GM12878 (cell line): ENCODE measurements at regions not wholly inside any gene's neighbourhood (a gene's known extent, or its start where the extent isn't known, plus 50 kb on each side); places are given as distances from the start of the nearest gene placed in this dataset.

Experiments
- ATAC-seq: fragments of 200-7000 bp; cut with Tn5 transposase; 3 replicates; pipeline ENCODE4 v1.9.1; 2020; ENCODE audit warnings: mild to moderate bottlenecking, moderate library complexity
- BruUV-seq: library from RNA; stranded (reverse); fragments of 400-500 nt; replicated peaks from 2 replicates; lab custom pipeline; 2021; lab: Mats Ljungman, UMichigan
- CTCF ChIA-PET: fragments of 300-600 bp; sonication (Branson Sonifier 250); formaldehyde crosslinking; extraction: SDS; loops from one replicate; lab custom pipeline; 2021; ENCODE audit warnings: inconsistent platforms; lab: Yijun Ruan, JAX
- POLR2A ChIA-PET: fragments of 350-600 bp; formaldehyde crosslinking; extraction: SDS; loops from one replicate; lab custom pipeline; 2021; ENCODE audit warnings: inconsistent platforms; lab: Charles Lee
- RAD21 ChIA-PET: fragments of 300-600 bp; sonication (Branson Sonifier 250); formaldehyde crosslinking; loops from one replicate; lab custom pipeline; 2023; ENCODE audit warnings: antibody characterized with exemption; ENCODE audit not compliant: unreplicated experiment; lab: Charles Lee
- SMC1A ChIA-PET: fragments of 300-600 bp; sonication (Branson Sonifier 250); formaldehyde crosslinking; loops from one replicate; lab custom pipeline; 2023; ENCODE audit not compliant: unreplicated experiment, uncharacterized antibody; lab: Charles Lee
- DNase-seq: peaks from one replicate; pipeline ENCODE4 v3.0.0-alpha.2; 2011; ENCODE audit warnings: low read depth, low spot score
- FAIRE-seq: peaks from 3 replicates; lab custom pipeline; 2011; peaks lifted over from hg19 to GRCh38; lab: Jason Lieb, UNC
- H2AFZ ChIP-seq: 2 replicates; pipeline ENCODE4 v1.6.0; 2011; ENCODE audit warnings: low read depth, low read length, control low read depth; ENCODE audit not compliant: control insufficient read depth
- H3K27ac ChIP-seq: 2 replicates; pipeline ENCODE4 v1.5.1; 2011; ENCODE audit warnings: control low read depth; ENCODE audit not compliant: control insufficient read depth, insufficient read depth
- H3K27me3 ChIP-seq, 2 experiments: replicated peaks in 1 of 2; 2 replicates each; pipeline versions ENCODE4 v1.6.0 to v1.6.1; 2011; ENCODE audit warnings: low read length in 1 of 2; ENCODE audit not compliant: control insufficient read depth in 2 of 2, insufficient read depth in 2 of 2
- H3K36me3 ChIP-seq, 2 experiments: 2 replicates each; pipeline ENCODE4 v1.5.1; 2011; ENCODE audit warnings: low read length in 1 of 2; ENCODE audit not compliant: control insufficient read depth in 2 of 2, insufficient read depth in 2 of 2
- H3K4me1 ChIP-seq: 2 replicates; pipeline ENCODE4 v1.6.1; 2011; ENCODE audit warnings: mild to moderate bottlenecking, low read length, moderate library complexity, mixed read lengths; ENCODE audit not compliant: control insufficient read depth, insufficient read depth
- H3K4me2 ChIP-seq: 2 replicates; pipeline ENCODE4 v1.6.0; 2011; ENCODE audit warnings: control low read depth; ENCODE audit not compliant: control insufficient read depth, insufficient read depth
- H3K4me3 ChIP-seq: fragments of 200-600 bp; sonication (generic); 2 replicates; pipeline ENCODE4 v1.5.1; 2016
- H3K79me2 ChIP-seq: 2 replicates; pipeline ENCODE4 v1.6.0; 2011; ENCODE audit warnings: low read length; ENCODE audit not compliant: control insufficient read depth, insufficient read depth
- H3K9ac ChIP-seq: 2 replicates; pipeline ENCODE4 v1.8.0; 2011; ENCODE audit warnings: low read length, control low read depth, mixed read lengths; ENCODE audit not compliant: control insufficient read depth, insufficient read depth
- H3K9me3 ChIP-seq: replicated peaks from 3 replicates; pipeline ENCODE4 v1.5.1; 2011; ENCODE audit warnings: mild to moderate bottlenecking, low read length; ENCODE audit not compliant: control insufficient read depth, insufficient read depth
- H4K20me1 ChIP-seq: 2 replicates; pipeline ENCODE4 v1.6.0; 2011; ENCODE audit not compliant: control insufficient read depth, insufficient read depth
- BMI1 ChIP-seq: fragments of 450-650 bp; IDR thresholded peaks from 2 replicates; pipeline ENCODE4 v1.6.1; 2016; ENCODE audit warnings: mild to moderate bottlenecking, moderate library complexity, borderline replicate concordance
- CREM ChIP-seq: IDR thresholded peaks from 2 replicates; pipeline ENCODE4 v1.6.1; 2014; ENCODE audit warnings: antibody characterized with exemption, low read depth
- E2F4 ChIP-seq: IDR thresholded peaks from 2 replicates; pipeline ENCODE4 v1.6.1; 2012; ENCODE audit warnings: low read depth, low read length, improper control_type of control experiment
- EED ChIP-seq: sonication (generic); IDR thresholded peaks from 2 replicates; pipeline ENCODE4 v1.6.1; 2016; ENCODE audit warnings: antibody characterized with exemption, low read depth
- FOS ChIP-seq: IDR thresholded peaks from 3 replicates; pipeline ENCODE4 v1.6.1; 2011; ENCODE audit warnings: borderline replicate concordance; ENCODE audit not compliant: insufficient read length; ENCODE audit errors: extremely low read depth
- HDAC2 ChIP-seq: fragments of 200-600 bp; sonication (generic); IDR thresholded peaks from 2 replicates; pipeline ENCODE4 v1.6.1; 2017
- LARP7 ChIP-seq: fragments of 450-650 bp; IDR thresholded peaks from 2 replicates; pipeline ENCODE4 v1.6.1; 2017; ENCODE audit warnings: mild to moderate bottlenecking
- TAF1 ChIP-seq: IDR thresholded peaks from 2 replicates; pipeline ENCODE4 v1.6.1; 2011; ENCODE audit warnings: mild to moderate bottlenecking, low read depth, low read length, borderline replicate concordance
- ZNF274 ChIP-seq: IDR thresholded peaks from one replicate; pipeline ENCODE4 v1.8.0; 2011; ENCODE audit not compliant: insufficient read length, insufficient read depth
- ZZZ3 ChIP-seq: IDR thresholded peaks from 2 replicates; pipeline ENCODE4 v1.6.1; 2011; ENCODE audit warnings: low read depth; ENCODE audit not compliant: control insufficient read depth, insufficient read length
- WGBS: methylation state at CpG from one replicate; pipeline ENCODE4 v1.1.6; 2016; ENCODE audit warnings: low lambda C conversion rate; ENCODE audit not compliant: insufficient replicate concordance, insufficient coverage; ENCODE audit errors: missing lambda C conversion rate; 5-methylcytosine and 5-hydroxymethylcytosine counted together
- in situ Hi-C: fragments of 300-500 bp; cut with MboI; formaldehyde crosslinking; loops from 9 replicates; pipeline ENCODE4 v1.14.3; 2018; ENCODE audit warnings: mixed read lengths
- intact Hi-C: fragments of 100-400 bp; cut with micrococcal nuclease; formaldehyde crosslinking; loops from one replicate; pipeline ENCODE4 v1.14.2; 2022; ENCODE audit not compliant: unreplicated experiment
- TF ChIP-seq, protein P1 (sequence below): fragments of 450-650 bp; IDR thresholded peaks from 2 replicates; pipeline ENCODE4 v1.6.1; 2017; ENCODE audit warnings: mild to moderate bottlenecking, low read depth, inconsistent platforms; ENCODE audit not compliant: poor library complexity, severe bottlenecking

DNA sequence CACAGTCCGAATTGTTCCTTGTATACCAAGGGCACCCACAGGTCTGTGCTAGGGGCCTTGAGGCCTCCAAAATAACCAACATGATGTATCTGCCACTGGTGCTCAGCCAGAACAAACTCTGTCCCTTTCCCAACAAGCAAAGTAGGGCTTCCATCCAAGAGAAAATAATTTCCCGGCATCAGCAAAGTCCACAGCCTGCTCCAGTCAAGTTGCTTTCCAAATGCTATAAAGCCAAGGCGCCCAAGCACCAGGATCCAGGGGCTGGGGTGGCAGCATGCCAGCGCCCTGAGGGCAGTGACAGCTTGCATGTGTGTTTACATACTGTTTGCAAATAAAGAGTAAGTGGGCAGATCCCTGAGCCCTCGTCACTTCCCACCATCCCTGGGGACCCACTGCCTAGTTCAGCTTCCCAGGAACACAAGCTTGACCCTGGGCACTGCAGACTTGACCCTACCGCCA, 155.9 kb downstream of the ERCC6L2 start:
- no TSS peak for BruUV-seq
- in situ Hi-C loops: no loop called here
- POLR2A ChIA-PET: no interaction called here
- H3K4me1 ChIP-seq: no peaks in the 10 kb centered on the region
- CTCF ChIA-PET: no interaction called here
- 17% methylated on average over 6 of the region's 6 CpGs for WGBS
- SMC1A ChIA-PET: no interaction called here
- H3K9me3 ChIP-seq: peaks cover 1% of the 10 kb centered on the region; the same call in 1 of the 3 replicates
- TF ChIP-seq E2F4 (no peak), TAF1 (no peak), LARP7 (no peak), HDAC2 (no peak)
- TF ChIP-seq, all 136 proteins: peak for 0
- Histone ChIP-seq H3K79me2 (no peaks in the 10 kb centered on the region), H4K20me1 (no peaks in the 10 kb centered on the region), H3K27me3 (peaks cover 5 to 11% of the 10 kb centered on the region in 2 experiments), H3K9ac (no peak overlapping the region), H3K27ac (no peak overlapping the region), H3K36me3 (no peaks in the 10 kb centered on the region), H2AFZ (no peak overlapping the region), H3K4me3 (no peak overlapping the region), H3K4me2 (no peak overlapping the region)
- RAD21 ChIA-PET: no interaction called here
- no peak for FAIRE-seq
- intact Hi-C loops: no loop called here
- ATAC-seq: no peak
- DNase-seq: no peak

- WGBS: 75% methylated on average over 19 of the region's 19 CpGs
- TF ChIP-seq BMI1 (no peak), ZNF274 (no peak), TAF1 (no peak), FOS (no peak), ZZZ3 (no peak), EED (no peak), CREM (no peak)
- TF ChIP-seq, protein P1, sequence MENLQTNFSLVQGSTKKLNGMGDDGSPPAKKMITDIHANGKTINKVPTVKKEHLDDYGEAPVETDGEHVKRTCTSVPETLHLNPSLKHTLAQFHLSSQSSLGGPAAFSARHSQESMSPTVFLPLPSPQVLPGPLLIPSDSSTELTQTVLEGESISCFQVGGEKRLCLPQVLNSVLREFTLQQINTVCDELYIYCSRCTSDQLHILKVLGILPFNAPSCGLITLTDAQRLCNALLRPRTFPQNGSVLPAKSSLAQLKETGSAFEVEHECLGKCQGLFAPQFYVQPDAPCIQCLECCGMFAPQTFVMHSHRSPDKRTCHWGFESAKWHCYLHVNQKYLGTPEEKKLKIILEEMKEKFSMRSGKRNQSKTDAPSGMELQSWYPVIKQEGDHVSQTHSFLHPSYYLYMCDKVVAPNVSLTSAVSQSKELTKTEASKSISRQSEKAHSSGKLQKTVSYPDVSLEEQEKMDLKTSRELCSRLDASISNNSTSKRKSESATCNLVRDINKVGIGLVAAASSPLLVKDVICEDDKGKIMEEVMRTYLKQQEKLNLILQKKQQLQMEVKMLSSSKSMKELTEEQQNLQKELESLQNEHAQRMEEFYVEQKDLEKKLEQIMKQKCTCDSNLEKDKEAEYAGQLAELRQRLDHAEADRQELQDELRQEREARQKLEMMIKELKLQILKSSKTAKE: no peak
Observed at GRCh38 chr9:96029722-96030530, 154.4 kb downstream of the ERCC6L2 start.

More at GRCh38 chr9:96029722-96030530, 154.4 kb downstream of the ERCC6L2 start:
- Histone ChIP-seq H3K4me1 (no peaks in the 10 kb centered on the region), H3K9me3 (no peaks in the 10 kb centered on the region; the same call in 2 of the 3 replicates), H4K20me1 (no peaks in the 10 kb centered on the region), H3K9ac (no peak overlapping the region), H3K27ac (no peak overlapping the region), H3K4me2 (no peak overlapping the region), H3K4me3 (no peak overlapping the region), H2AFZ (no peak overlapping the region), H3K79me2 (no peaks in the 10 kb centered on the region), H3K27me3 (peaks cover 6 to 11% of the 10 kb centered on the region in 2 experiments), H3K36me3 (no peaks in the 10 kb centered on the region)
- CTCF ChIA-PET: interaction anchor here (1.8 kb wide), 1 partner anchor 11 kb away, joined by 5 read pairs; no protein-coding TSS in a partner anchor
- RAD21 ChIA-PET: no interaction called here
- FAIRE-seq: no peak
- in situ Hi-C loops (no loop called here), intact Hi-C loops (no loop called here)
- SMC1A ChIA-PET: no interaction called here
- DNase-seq: no peak
- no TSS peak for BruUV-seq
- ATAC-seq: no peak
- POLR2A ChIA-PET: no interaction called here
